HG03025 (cell line): ENCODE measurements at regions not wholly inside any gene's neighbourhood (a gene's known extent, or its start where the extent isn't known, plus 50 kb on each side); places are given as distances from the start of the nearest gene placed in this dataset.
A peak's percentile ranks its signal among the peaks of the same experiment; 100 is the strongest.

Experiments used
- ATAC-seq: cut with Tn5 transposase; IDR thresholded peaks from one replicate; pipeline ENCODE4 v1.9.1; 2021; ENCODE audit warnings: mild to moderate bottlenecking, moderate library complexity; ENCODE audit not compliant: unreplicated experiment, low FRiP score

- no peak for ATAC-seq
Observed at GRCh38 chr4:153131596-153131995, 72.6 kb upstream of the TRIM2 start.

- ATAC-seq = no peak
Observed at GRCh38 chr4:153137159-153137558, 67.1 kb upstream of the TRIM2 start.

DNA sequence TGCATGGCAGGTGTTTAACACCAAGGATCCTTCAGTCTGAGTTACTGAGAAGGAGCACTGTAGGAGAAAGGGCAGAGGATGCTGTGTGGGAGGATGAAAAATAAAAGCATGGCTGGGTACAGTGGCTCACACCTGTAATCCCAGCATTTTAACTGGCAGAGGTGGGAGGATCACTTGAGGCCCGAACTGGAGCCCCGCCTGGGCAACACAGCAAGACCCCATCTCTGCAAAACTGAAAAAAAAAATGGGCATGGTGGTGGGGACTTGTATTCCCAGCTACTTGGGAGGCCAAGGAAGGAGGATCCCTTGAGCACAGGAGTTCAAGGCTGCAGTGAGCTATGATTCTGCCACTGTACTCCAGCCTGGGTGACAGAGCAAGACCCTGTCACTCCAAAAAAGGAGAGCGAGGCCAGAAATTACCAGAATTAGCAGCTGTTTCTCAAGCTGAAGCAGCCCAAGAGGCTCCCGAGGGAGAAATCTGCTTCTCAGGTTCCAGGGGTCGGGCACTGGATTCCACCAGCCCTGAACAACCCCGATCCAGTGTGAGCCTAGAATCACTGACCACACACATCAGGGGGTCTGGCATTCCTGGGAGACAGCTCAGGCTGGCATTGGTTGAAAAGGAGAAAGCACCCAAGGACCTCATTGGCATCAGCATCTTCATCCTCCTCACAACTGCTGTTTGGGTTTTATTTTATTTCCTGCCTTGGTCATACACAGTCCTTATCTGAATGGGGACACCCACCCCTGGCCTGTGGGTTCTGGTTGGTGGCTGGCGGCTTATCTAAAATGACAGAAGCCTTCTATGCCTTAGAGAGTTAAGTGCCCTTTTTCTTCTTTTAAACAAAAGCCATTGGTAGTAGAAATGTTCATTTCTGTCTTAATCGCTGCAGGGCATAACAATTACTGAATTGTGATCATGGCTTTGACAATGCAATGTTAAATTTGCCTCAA, 66.3 kb upstream of the TRIM2 start:
- ATAC-seq = no peak

DNA sequence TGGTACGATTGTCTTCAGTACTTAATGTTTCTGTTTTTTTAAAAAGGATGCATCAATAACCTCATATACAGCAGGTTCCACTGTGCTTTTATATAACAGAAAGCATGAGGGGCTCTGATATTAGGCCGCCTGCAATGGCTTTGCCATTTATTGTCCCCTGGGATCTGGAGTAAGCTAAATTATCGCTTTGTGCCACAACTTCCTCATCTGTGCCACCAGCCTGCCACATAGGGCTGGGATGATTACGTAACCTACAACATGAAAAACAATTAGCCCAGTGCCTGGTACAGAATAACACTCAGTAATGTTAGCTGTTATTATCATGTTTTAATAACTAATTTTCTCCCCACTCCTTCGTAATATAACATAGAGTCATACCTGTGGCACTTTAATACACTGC, 65.5 kb upstream of the TRIM2 start:
- ATAC-seq = no peak

DNA sequence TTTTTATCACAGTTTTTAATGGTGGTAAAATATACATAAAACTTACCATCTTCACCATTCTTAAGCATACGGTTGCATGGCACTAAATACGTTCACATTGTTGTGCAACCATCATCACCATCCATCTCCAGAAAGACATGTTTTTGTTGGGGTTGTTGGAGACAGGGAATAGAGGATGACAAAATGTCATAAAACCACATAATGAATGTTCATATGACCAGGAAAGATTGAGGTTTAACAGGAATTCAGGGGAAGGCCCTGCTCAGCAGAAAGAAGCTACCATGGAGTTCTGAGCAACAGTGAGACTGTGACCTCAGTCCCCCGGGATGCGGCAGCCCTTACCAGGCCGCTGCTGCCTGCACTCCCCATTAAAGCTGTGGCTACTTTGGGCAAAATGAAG, 63.9 kb upstream of the TRIM2 start:
- no peak for ATAC-seq

GRCh38 chr4:153141238-153141637, 63.0 kb upstream of the TRIM2 start:
- no peak for ATAC-seq

GRCh38 chr4:153142700-153143438, 61.4 kb upstream of the TRIM2 start:
- ATAC-seq = no peak

DNA sequence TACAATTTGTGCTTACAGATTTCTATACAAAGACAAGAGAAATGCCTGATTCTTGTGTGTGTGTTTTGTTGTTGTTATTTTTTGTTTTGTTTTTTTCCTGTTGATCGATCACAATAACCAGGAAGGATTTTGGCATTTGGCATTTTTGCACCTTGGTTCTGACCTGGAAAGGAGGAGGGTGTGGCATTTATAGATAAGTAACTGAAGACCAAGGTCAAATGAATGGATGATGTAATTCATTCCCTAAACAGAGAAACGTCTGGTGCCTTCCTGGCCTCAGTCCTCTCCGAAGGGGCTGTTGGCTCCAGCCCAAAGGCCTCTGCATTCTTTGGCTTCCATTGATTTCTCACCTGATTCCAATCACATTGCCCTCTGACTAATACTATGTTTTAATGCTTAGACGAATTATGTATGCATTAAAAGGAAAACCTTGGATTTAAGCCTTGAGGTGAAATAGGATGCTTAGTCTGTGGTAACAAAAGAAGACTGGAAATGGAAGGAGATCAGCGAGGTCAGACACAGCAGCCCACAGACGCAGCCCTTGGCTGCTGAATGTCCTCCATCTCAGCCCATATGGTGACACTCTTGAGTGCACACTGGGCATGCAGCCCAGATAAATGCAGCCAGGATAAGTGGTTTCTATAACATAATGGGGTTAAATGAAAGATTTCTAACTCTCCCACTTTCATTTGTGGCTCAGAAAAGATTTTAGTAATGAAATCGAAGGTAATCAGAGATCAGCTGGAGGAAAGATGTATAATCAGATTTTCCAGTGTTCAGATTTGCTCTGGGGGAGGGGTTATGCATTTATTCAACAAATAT, 60.5 kb upstream of the TRIM2 start:
- no peak for ATAC-seq

DNA sequence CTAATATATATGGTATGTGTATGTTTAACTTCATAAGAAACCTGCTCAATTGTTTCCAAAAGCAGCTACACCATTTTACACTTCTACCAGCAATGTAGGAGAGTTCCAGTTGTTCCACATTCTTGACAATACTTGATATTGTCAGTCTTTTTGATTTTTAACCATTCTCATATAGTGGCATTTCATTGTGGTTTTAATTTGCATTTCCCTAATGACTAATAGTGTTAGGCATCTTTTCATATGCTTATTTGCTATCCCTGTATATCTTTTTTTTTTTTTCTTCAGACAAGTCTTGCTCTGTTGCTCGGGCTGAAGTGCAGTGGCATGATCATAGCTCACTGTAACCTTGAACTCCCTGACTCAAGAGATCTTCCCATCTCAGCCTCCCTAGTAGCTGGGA, 58.2 kb upstream of the TRIM2 start:
- no peak for ATAC-seq

DNA sequence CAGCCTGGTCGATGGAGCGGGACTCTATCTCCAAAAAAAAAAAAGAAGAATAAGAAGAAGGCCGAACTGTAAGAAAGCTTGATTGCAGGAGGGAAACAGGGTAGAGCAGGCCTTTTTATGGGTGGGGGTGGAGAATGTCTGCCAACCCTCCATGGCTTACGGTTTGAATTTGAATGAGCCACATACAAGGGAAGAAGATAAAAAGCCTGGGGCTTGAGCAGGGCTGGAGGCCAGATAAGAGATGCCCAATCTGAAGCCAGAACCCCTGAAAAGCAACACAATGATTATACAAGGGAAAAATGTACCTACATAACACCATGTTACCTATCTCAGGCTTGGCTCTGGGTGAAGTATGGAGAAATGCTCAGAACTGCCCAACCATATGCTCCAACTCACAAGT, 57.3 kb upstream of the TRIM2 start:
- ATAC-seq = no peak

DNA sequence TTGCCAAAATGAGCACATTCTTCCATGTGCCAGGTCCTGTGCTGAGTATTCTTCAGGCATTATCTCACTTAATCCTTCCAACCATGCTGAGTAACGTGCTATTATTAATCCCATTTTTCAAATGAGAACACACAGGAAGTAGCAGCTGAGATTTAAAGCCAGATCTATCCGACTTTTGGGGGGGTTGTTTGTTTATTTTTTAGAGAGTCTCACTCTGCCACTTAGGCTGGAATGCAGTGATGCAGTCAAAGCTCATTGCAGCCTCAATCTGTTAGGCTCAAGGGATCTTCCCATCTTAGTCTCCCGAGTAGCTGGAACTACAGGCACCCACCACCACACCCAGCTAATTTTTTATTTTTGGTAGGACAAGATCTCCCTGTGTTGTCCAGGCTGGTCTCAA, 55.5 kb upstream of the TRIM2 start:
- no peak for ATAC-seq

GRCh38 chr4:153151535-153152455, 52.4 kb upstream of the TRIM2 start:
- ATAC-seq = no peak

GRCh38 chr4:153152501-153153338, 51.5 kb upstream of the TRIM2 start:
- peak; percentile 21 for ATAC-seq

DNA sequence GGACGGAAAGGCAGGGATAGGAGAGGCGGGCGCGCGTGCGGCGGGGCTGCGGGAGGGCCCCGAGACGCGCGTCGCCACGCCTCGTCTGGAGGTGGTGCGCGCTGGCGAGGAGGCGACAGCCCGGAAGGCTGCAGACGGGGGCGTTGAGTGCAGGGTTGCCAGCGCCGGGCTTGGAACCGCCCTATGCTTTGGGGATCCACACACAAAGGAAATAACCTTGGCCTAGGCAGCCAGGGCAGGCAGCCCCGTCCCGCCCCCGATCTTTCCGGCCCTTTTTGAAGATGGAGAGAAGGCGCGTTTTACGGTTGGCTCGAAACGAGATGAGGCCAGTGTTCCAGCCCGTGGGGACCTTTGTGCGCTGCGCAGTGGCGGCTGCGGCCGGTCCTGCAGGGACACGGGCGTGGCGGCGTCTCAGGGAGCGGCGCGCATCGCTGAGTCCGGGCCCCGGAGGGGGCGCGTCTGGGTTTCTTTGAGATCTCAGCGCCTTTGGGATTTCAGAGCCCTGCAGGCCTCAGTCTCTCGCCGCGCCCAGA, 50.8 kb upstream of the TRIM2 start:
- peak; percentile 52 for ATAC-seq

DNA sequence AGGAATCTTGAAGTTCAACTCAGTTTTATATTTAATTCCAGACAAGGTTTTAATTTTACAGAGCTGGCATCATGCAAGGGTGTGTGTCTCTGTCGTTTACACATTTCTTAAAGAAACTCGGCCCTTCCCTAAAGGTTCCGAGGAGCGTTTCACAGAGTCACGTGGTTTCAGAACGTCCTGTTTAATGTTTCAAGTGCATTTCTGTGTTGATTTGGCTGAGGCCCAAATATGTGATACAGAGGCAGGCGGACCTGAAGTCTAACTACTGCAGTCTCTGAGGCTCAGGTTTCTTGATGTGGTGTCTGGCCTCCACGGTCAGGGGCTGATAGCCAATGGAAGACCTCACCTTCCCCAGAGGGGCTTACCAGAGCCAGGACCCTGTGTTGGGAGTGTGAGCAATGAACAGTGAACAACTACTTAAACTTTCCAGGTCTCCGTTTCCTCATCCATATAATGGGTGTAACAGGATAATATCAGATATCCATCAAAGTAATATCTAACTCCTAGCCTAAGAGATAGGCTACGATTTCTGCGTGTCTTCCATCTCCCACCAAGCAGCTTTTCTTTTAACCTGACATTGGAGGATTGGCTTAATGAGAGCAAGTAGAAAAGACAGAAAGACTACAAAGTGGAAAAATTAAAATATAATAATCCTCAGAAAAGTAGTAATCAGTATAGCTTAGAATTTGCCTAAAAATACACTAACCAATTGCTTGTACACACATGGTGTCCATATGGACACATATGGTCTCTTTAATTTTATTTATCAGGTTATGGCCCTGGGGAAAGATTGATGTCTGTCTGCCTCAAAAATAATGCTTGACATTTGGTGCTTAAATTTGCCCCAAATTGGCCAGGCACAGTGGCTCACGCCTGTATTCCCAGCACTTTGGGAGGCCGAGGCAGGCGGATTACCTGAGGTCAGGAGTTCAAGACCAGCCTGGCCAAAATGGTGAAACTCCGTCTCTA, 50.0 kb upstream of the TRIM2 start:
- no peak for ATAC-seq
